AG04450 (cell line): ENCODE measurements at regions not wholly inside any gene's neighbourhood (a gene's known extent, or its start where the extent isn't known, plus 50 kb on each side); places are given as distances from the start of the nearest gene placed in this dataset.
A peak's percentile ranks its signal among the peaks of the same experiment; 100 is the strongest.

Experiments
- CTCF ChIA-PET: fragments of 300-600, 350-600 bp; formaldehyde crosslinking; extraction: SDS; loops from one replicate; lab custom pipeline; 2022; ENCODE audit warnings: antibody characterized with exemption, inconsistent platforms; lab: Charles Lee
- POLR2A ChIA-PET: fragments of 350-600 bp; formaldehyde crosslinking; extraction: SDS; loops from one replicate; lab custom pipeline; 2021; ENCODE audit warnings: antibody characterized with exemption, inconsistent platforms; lab: Yijun Ruan, JAX
- DNase-seq: peaks from one replicate; pipeline ENCODE4 v3.0.0-alpha.2; 2011; ENCODE audit warnings: low read depth, low spot score
- H3K27ac ChIP-seq: one replicate; pipeline ENCODE4 v1.5.1; 2012; ENCODE audit warnings: low read depth, low read length, control low read depth
- H3K27me3 ChIP-seq: one replicate; pipeline ENCODE4 v1.6.0; 2012; ENCODE audit warnings: low read length; ENCODE audit not compliant: control insufficient read depth, insufficient read depth
- H3K4me3 ChIP-seq: 2 replicates; pipeline ENCODE4 v1.5.1; 2011; ENCODE audit warnings: mild to moderate bottlenecking, low read depth, low read length, control low read depth
- H3K9me3 ChIP-seq: 2 replicates; pipeline ENCODE4 v1.5.1; 2012; ENCODE audit warnings: low read length; ENCODE audit not compliant: control insufficient read depth, insufficient read depth
- CTCF ChIP-seq: IDR thresholded peaks from 2 replicates; pipeline ENCODE4 v1.5.1; 2011; ENCODE audit warnings: low read depth, low read length, control low read depth, inconsistent platforms

- DNase-seq: no peak
- no peaks in the 10 kb centered on the region; the same call in 1 of the 2 replicates for H3K9me3 ChIP-seq
- ChIA-PET CTCF (interaction anchor here (0.6 to 1.0 kb wide), 2 partner anchors 11 to 25 kb away, joined by 3 read pairs; no protein-coding TSS in a partner anchor), POLR2A (no interaction called here)
- no peak overlapping the region for H3K4me3 ChIP-seq
- peaks cover 3% of the 10 kb centered on the region for H3K27me3 ChIP-seq
- no peak for TF ChIP-seq CTCF
- no peak overlapping the region for H3K27ac ChIP-seq
Measured at GRCh38 chr2:171253279-171253678, 92.6 kb upstream of the TLK1 start.

DNA sequence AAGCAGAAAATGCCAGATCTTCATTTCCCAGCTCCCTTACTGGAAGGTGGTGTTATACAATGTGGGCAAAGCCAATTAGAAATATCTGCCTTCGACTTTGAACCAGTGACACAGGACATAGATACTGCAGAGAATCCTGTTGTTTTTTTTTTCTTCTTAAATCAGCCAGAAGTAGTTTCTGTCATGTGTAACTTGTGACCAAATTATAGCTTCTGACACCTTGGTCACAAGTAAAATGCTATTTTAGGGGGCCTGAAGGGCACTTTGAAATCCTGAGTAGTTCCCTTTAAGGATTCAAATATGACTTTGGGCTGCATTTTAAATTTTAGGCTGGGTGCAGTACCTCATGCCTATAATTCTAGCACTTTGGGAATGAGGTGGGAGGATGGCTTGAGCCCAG lies 89.0 kb upstream of the TLK1 start:
- POLR2A ChIA-PET: interaction anchor here (0.7 kb wide), 1 partner anchor 33 kb away, joined by 6 read pairs; no protein-coding TSS in a partner anchor

DNA sequence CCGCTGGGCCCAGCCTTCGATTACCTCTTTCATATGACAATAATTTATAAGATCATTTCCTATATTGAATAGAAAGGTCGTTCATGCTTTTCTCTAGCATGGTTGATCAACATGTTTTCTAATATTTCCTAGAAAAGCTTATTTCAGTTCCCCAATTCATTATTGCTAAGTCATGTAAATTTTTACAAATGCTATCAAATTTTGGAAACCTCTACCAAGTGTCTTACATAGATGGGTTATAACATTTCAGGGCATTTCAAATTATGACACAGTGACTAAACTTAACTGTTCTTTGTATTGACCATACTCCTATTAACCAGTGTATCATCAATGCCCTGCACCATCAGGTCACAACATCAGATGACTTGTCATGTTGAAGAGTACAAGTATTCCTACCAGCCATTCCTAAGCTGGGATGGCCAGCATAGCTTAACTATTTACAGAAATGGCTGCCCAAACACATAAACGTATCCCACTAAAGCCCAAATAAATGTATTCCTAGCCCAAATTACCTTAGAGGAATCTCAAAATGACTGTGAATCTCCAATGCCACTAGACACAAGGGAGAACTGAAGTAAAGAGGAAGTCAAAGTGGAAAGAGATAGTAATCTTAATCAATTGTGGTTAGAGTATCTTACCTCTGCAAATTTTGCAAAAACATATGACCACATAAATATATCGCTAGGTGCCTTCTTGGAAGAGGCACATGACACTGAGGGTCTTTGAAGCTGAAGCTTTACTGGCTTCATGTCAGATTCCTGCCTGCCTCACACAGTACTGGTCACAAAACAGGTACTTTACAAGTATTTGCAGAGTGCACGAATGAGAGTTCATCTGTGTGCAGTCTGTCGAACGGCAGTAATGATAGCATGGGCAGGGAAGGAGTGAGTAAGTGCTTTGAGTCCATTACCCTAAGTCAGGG lies 87.3 kb upstream of the TLK1 start:
- peaks cover 14% of the 10 kb centered on the region; the same call in 1 of the 2 replicates for H3K9me3 ChIP-seq
- H3K27ac ChIP-seq: no peak overlapping the region
- DNase-seq: no peak
- ChIA-PET POLR2A (interaction anchor here (0.7 kb wide), 1 partner anchor 14 kb away, joined by 4 read pairs; no protein-coding TSS in a partner anchor), CTCF (interaction anchor here (0.6 kb wide), 1 partner anchor 173 kb away, joined by 8 read pairs; no protein-coding TSS in a partner anchor)
- TF ChIP-seq CTCF: no peak
- no peak overlapping the region for H3K4me3 ChIP-seq
- peaks cover 3% of the 10 kb centered on the region for H3K27me3 ChIP-seq

More for the DNA sequence above, 89.0 kb upstream of the TLK1 start:
- H3K4me3 ChIP-seq: no peak overlapping the region
- DNase-seq: no peak
- CTCF ChIA-PET: interaction anchor here (0.6 to 1.6 kb wide), 2 partner anchors 23 to 167 kb away, joined by 4 read pairs; no protein-coding TSS in a partner anchor
- no peak for TF ChIP-seq CTCF
- peaks cover 14% of the 10 kb centered on the region; the same call in 1 of the 2 replicates for H3K9me3 ChIP-seq
- H3K27ac ChIP-seq: no peak overlapping the region
- H3K27me3 ChIP-seq: peaks cover 3% of the 10 kb centered on the region

DNA sequence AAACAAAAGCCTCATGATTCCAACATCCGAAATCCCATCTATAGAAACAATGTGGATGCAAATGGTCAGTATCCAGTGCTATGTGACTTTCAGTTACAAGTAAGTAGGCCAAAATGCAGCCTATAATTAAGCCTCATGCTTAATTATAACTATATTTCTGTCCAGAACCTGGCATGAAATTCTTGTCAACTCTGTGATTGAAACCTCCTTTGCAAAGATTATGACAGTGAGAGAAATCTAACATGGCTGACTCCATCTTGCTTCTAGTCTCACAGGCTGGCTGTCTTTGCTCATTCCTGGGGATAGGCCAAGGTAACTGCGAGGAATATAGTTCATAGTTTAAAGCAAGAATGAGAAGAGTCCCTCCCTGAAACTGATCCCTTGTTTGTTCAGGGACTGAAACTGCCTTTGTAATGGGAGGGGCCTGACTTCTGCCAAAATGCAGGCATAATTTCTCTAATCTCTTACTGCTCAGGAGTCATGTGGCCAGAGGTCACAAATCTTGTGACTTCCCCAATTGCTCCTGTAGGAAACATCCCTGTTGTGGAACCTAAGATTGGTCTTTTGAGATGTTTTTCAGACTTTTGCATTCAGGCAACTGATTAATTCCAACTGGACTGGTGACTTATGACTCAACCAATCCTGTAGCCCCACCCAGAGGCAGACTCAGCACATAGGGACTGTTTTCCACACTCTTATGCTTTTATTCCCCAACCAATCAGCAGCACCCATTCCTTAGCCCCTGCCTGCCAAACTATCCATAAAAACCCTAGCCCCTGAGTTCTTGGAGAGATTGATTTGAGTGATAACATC lies 84.5 kb upstream of the TLK1 start:
- TF ChIP-seq CTCF: no peak
- CTCF ChIA-PET: interaction anchor here (0.8 to 1.3 kb wide), 2 partner anchors 15 to 159 kb away, joined by 3 to 4 read pairs; no protein-coding TSS in a partner anchor
- H3K4me3 ChIP-seq: no peak overlapping the region
- POLR2A ChIA-PET: no interaction called here
- peak overlapping the region; percentile 73 for H3K27ac ChIP-seq
- no peak for DNase-seq
- peaks cover 14% of the 10 kb centered on the region; the same call in 1 of the 2 replicates for H3K9me3 ChIP-seq
- H3K27me3 ChIP-seq: no peaks in the 10 kb centered on the region
